Stimulated activated CD4-positive, alpha-beta T cell treated with anti-CD3 and anti-CD28 coated beads, Interleukin-1b, Interleukin-23, amount 100 ng/mL, for 48 hours (primary cell): ENCODE measurements at regions not wholly inside any gene's neighbourhood (a gene's known extent, or its start where the extent isn't known, plus 50 kb on each side); places are given as distances from the start of the nearest gene placed in this dataset.

Source experiments
- DNase-seq: peaks from one replicate; pipeline ENCODE4 v3.0.0-alpha.2; 2020

GRCh38 chr10:85524001-85524666, 842.5 kb downstream of the GRID1 start:
- DNase-seq = no peak

- no peak for DNase-seq
These were observed 838.8 kb downstream of the GRID1 start for GRCh38 chr10:85527616-85528317.

- no peak for DNase-seq
These were observed 838.3 kb downstream of the GRID1 start for GRCh38 chr10:85528318-85528652.

- DNase-seq = no peak
These were observed 834.9 kb downstream of the GRID1 start for GRCh38 chr10:85531706-85532105.

GRCh38 chr10:85532773-85533172, 833.8 kb downstream of the GRID1 start:
- DNase-seq = no peak

GRCh38 chr10:85535926-85536325, 830.7 kb downstream of the GRID1 start:
- DNase-seq = no peak

GRCh38 chr10:85537561-85537960, 829.0 kb downstream of the GRID1 start:
- no peak for DNase-seq

- DNase-seq = no peak
These were observed 828.0 kb downstream of the GRID1 start for GRCh38 chr10:85538601-85539000.

GRCh38 chr10:85542152-85542551, 824.4 kb downstream of the GRID1 start:
- no peak for DNase-seq

- DNase-seq = no peak
These were observed 823.5 kb downstream of the GRID1 start for GRCh38 chr10:85542936-85543730.

GRCh38 chr10:85544956-85545355, 821.6 kb downstream of the GRID1 start:
- DNase-seq = no peak

- no peak for DNase-seq
These were observed 820.7 kb downstream of the GRID1 start for GRCh38 chr10:85545874-85546273.

- no peak for DNase-seq
These were observed 819.1 kb downstream of the GRID1 start for GRCh38 chr10:85547460-85548023.

- peak; percentile 3 for DNase-seq
These were observed 818.6 kb downstream of the GRID1 start for GRCh38 chr10:85548034-85548433.
